Stimulated activated naive CD8-positive, alpha-beta T cell treated with anti-CD3 and anti-CD28 coated beads, Interleukin-15, Interleukin-2, amounts not matched to agents 100 ng/mL and 50 ng/mL, for 24 hours (primary cell): ENCODE measurements at regions not wholly inside any gene's neighbourhood (a gene's known extent, or its start where the extent isn't known, plus 50 kb on each side); places are given as distances from the start of the nearest gene placed in this dataset.

Experiments used
- H3K27ac Mint-ChIP-seq: one replicate; pipeline ENCODE4 v1.8.0; 2021; ENCODE audit warnings: mild to moderate bottlenecking, mixed read lengths
- H3K27me3 Mint-ChIP-seq: one replicate; pipeline ENCODE4 v1.8.0; 2021; ENCODE audit warnings: mixed read lengths
- H3K36me3 Mint-ChIP-seq: one replicate; pipeline ENCODE4 v1.8.0; 2021; ENCODE audit warnings: low read depth, mixed read lengths
- H3K4me1 Mint-ChIP-seq: one replicate; pipeline ENCODE4 v1.8.0; 2021; ENCODE audit warnings: low read depth, mixed read lengths
- H3K4me3 Mint-ChIP-seq: one replicate; pipeline ENCODE4 v1.8.0; 2021; ENCODE audit warnings: mild to moderate bottlenecking, mixed read lengths
- H3K9me3 Mint-ChIP-seq: one replicate; pipeline ENCODE4 v1.8.0; 2021; ENCODE audit warnings: mixed read lengths

GRCh38 chr3:178445139-178445538 lies 91.1 kb upstream of the KCNMB2 start:
- no peaks in the 10 kb centered on the region for H3K9me3 Mint-ChIP-seq
- no peaks in the 10 kb centered on the region for H3K4me1 Mint-ChIP-seq
- H3K4me3 Mint-ChIP-seq, result no peak overlapping the region
- no peak overlapping the region for H3K27ac Mint-ChIP-seq
- no peaks in the 10 kb centered on the region for H3K36me3 Mint-ChIP-seq
- H3K27me3 Mint-ChIP-seq, result peaks cover 7% of the 10 kb centered on the region

GRCh38 chr3:178446059-178446458 lies 90.2 kb upstream of the KCNMB2 start:
- peaks cover 7% of the 10 kb centered on the region for H3K27me3 Mint-ChIP-seq
- no peaks in the 10 kb centered on the region for H3K9me3 Mint-ChIP-seq
- H3K36me3 Mint-ChIP-seq, result no peaks in the 10 kb centered on the region

GRCh38 chr3:178450476-178450875 lies 85.8 kb upstream of the KCNMB2 start:
- H3K4me3 Mint-ChIP-seq, result no peak overlapping the region
- H3K27me3 Mint-ChIP-seq, result peaks cover 12% of the 10 kb centered on the region
- H3K4me1 Mint-ChIP-seq, result no peaks in the 10 kb centered on the region
- no peaks in the 10 kb centered on the region for H3K9me3 Mint-ChIP-seq
- no peak overlapping the region for H3K27ac Mint-ChIP-seq
- no peaks in the 10 kb centered on the region for H3K36me3 Mint-ChIP-seq

More at GRCh38 chr3:178446059-178446458, 90.2 kb upstream of the KCNMB2 start:
- Mint-ChIP-seq H3K4me3 (no peak overlapping the region), H3K4me1 (no peaks in the 10 kb centered on the region), H3K27ac (no peak overlapping the region)

GRCh38 chr3:178451799-178452198 lies 84.4 kb upstream of the KCNMB2 start:
- Mint-ChIP-seq H3K36me3 (no peaks in the 10 kb centered on the region), H3K9me3 (no peaks in the 10 kb centered on the region), H3K4me1 (no peaks in the 10 kb centered on the region), H3K27me3 (peaks cover 15% of the 10 kb centered on the region), H3K4me3 (no peak overlapping the region), H3K27ac (no peak overlapping the region)

GRCh38 chr3:178454726-178455125 lies 81.5 kb upstream of the KCNMB2 start:
- Mint-ChIP-seq H3K4me3 (no peak overlapping the region), H3K27ac (no peak overlapping the region), H3K4me1 (no peaks in the 10 kb centered on the region), H3K9me3 (no peaks in the 10 kb centered on the region), H3K36me3 (no peaks in the 10 kb centered on the region), H3K27me3 (peaks cover 14% of the 10 kb centered on the region)

- Mint-ChIP-seq H3K4me3 (no peak overlapping the region), H3K4me1 (no peaks in the 10 kb centered on the region)
Measured at GRCh38 chr3:178455226-178455625, 81.0 kb upstream of the KCNMB2 start.

GRCh38 chr3:178455946-178456345 lies 80.3 kb upstream of the KCNMB2 start:
- H3K4me1 Mint-ChIP-seq, result no peaks in the 10 kb centered on the region
- no peaks in the 10 kb centered on the region for H3K9me3 Mint-ChIP-seq
- H3K4me3 Mint-ChIP-seq, result no peak overlapping the region
- H3K27ac Mint-ChIP-seq, result no peak overlapping the region
- H3K27me3 Mint-ChIP-seq, result peaks cover 18% of the 10 kb centered on the region
- no peaks in the 10 kb centered on the region for H3K36me3 Mint-ChIP-seq

More at GRCh38 chr3:178455226-178455625, 81.0 kb upstream of the KCNMB2 start:
- Mint-ChIP-seq H3K27ac (no peak overlapping the region), H3K27me3 (peaks cover 16% of the 10 kb centered on the region), H3K36me3 (no peaks in the 10 kb centered on the region), H3K9me3 (no peaks in the 10 kb centered on the region)

GRCh38 chr3:178456621-178457285 lies 79.5 kb upstream of the KCNMB2 start:
- Mint-ChIP-seq H3K4me1 (no peaks in the 10 kb centered on the region), H3K9me3 (no peaks in the 10 kb centered on the region), H3K27me3 (peaks cover 23% of the 10 kb centered on the region), H3K36me3 (no peaks in the 10 kb centered on the region), H3K4me3 (no peak overlapping the region), H3K27ac (no peak overlapping the region)

- H3K27ac Mint-ChIP-seq, result no peak overlapping the region
- H3K4me3 Mint-ChIP-seq, result no peak overlapping the region
- no peaks in the 10 kb centered on the region for H3K4me1 Mint-ChIP-seq
- no peaks in the 10 kb centered on the region for H3K36me3 Mint-ChIP-seq
- no peaks in the 10 kb centered on the region for H3K9me3 Mint-ChIP-seq
- H3K27me3 Mint-ChIP-seq, result peaks cover 20% of the 10 kb centered on the region
Measured at GRCh38 chr3:178457511-178457910, 78.7 kb upstream of the KCNMB2 start.

GRCh38 chr3:178458313-178459037 lies 77.8 kb upstream of the KCNMB2 start:
- H3K4me1 Mint-ChIP-seq, result no peaks in the 10 kb centered on the region
- no peak overlapping the region for H3K4me3 Mint-ChIP-seq
- H3K36me3 Mint-ChIP-seq, result no peaks in the 10 kb centered on the region
- H3K27me3 Mint-ChIP-seq, result peaks cover 28% of the 10 kb centered on the region
- H3K27ac Mint-ChIP-seq, result no peak overlapping the region
- H3K9me3 Mint-ChIP-seq, result no peaks in the 10 kb centered on the region

GRCh38 chr3:178459038-178459410 lies 77.2 kb upstream of the KCNMB2 start:
- H3K27ac Mint-ChIP-seq, result no peak overlapping the region
- peaks cover 28% of the 10 kb centered on the region for H3K27me3 Mint-ChIP-seq
- H3K9me3 Mint-ChIP-seq, result no peaks in the 10 kb centered on the region
- H3K36me3 Mint-ChIP-seq, result no peaks in the 10 kb centered on the region
- H3K4me3 Mint-ChIP-seq, result no peak overlapping the region
- H3K4me1 Mint-ChIP-seq, result no peaks in the 10 kb centered on the region

- no peaks in the 10 kb centered on the region for H3K36me3 Mint-ChIP-seq
- H3K27ac Mint-ChIP-seq, result no peak overlapping the region
- H3K27me3 Mint-ChIP-seq, result peaks cover 42% of the 10 kb centered on the region
- H3K4me1 Mint-ChIP-seq, result no peaks in the 10 kb centered on the region
- no peaks in the 10 kb centered on the region for H3K9me3 Mint-ChIP-seq
- no peak overlapping the region for H3K4me3 Mint-ChIP-seq
Measured at GRCh38 chr3:178465260-178466180, 70.7 kb upstream of the KCNMB2 start.

GRCh38 chr3:178472941-178473340 lies 63.3 kb upstream of the KCNMB2 start:
- Mint-ChIP-seq H3K36me3 (no peaks in the 10 kb centered on the region), H3K4me3 (no peak overlapping the region), H3K27ac (no peak overlapping the region), H3K27me3 (peaks cover 13% of the 10 kb centered on the region), H3K4me1 (no peaks in the 10 kb centered on the region), H3K9me3 (no peaks in the 10 kb centered on the region)

GRCh38 chr3:178474526-178474925 lies 61.7 kb upstream of the KCNMB2 start:
- Mint-ChIP-seq H3K4me3 (no peak overlapping the region), H3K27me3 (peaks cover 7% of the 10 kb centered on the region), H3K9me3 (no peaks in the 10 kb centered on the region), H3K27ac (no peak overlapping the region), H3K4me1 (no peaks in the 10 kb centered on the region), H3K36me3 (no peaks in the 10 kb centered on the region)

GRCh38 chr3:178475062-178475461 lies 61.2 kb upstream of the KCNMB2 start:
- Mint-ChIP-seq H3K27ac (no peak overlapping the region), H3K9me3 (no peaks in the 10 kb centered on the region), H3K27me3 (peaks cover 1% of the 10 kb centered on the region)

More at GRCh38 chr3:178475062-178475461, 61.2 kb upstream of the KCNMB2 start:
- Mint-ChIP-seq H3K36me3 (no peaks in the 10 kb centered on the region), H3K4me1 (no peaks in the 10 kb centered on the region), H3K4me3 (no peak overlapping the region)
